Sigmoid colon (tissue), 6 donors: ENCODE measurements at regions not wholly inside any gene's neighbourhood (a gene's known extent, or its start where the extent isn't known, plus 50 kb on each side); places are given as distances from the start of the nearest gene placed in this dataset.

ENCODE experiments used
- DNase-seq: peaks from one replicate; pipeline ENCODE4 v3.0.0-alpha.2; 2019
- H3K27ac ChIP-seq, 4 donors: fragments of 200-600 bp; sonication (generic); one replicate each; pipeline ENCODE4 v1.5.1; 2016 to 2019; ENCODE audit warnings: mild to moderate bottlenecking in 1 of 4
- H3K27me3 ChIP-seq, 3 donors: fragments of 200-600 bp; sonication (generic); one replicate each; pipeline ENCODE4 v1.5.1; 2019; ENCODE audit warnings: mild to moderate bottlenecking in 1 of 3
- H3K36me3 ChIP-seq, 4 donors: fragments of 200-600 bp; sonication (generic); one replicate each; pipeline ENCODE4 v1.5.1; 2016 to 2019
- H3K4me1 ChIP-seq, 4 donors: fragments of 200-600 bp; sonication (generic); one replicate each; pipeline ENCODE4 v1.5.1; 2017 to 2019
- H3K4me3 ChIP-seq, 4 donors: fragments of 200-600 bp; sonication (generic); one replicate each; pipeline ENCODE4 v1.5.1; 2017 to 2019; ENCODE audit warnings: mild to moderate bottlenecking in 2 of 4, moderate library complexity in 1 of 4
- H3K9me3 ChIP-seq, 4 donors: fragments of 200-600 bp in 3 of 4; sonication (generic) in 3 of 4; one replicate each; pipeline versions ENCODE4 v1.5.1 to v1.6.1; 2013 to 2019
- EP300 ChIP-seq, 4 donors: sonication (generic); formaldehyde crosslinking; IDR thresholded peaks; one replicate each; pipeline ENCODE4 v1.6.1; 2017; ENCODE audit warnings: antibody characterized with exemption in 4 of 4
- POLR2A ChIP-seq, 2 donors: fragments of 450-650 bp; IDR thresholded peaks; one replicate each; pipeline ENCODE4 v1.6.1; 2016; ENCODE audit warnings: antibody characterized with exemption in 2 of 2, mild to moderate bottlenecking in 2 of 2, moderate library complexity in 2 of 2
- POLR2AphosphoS5 ChIP-seq, 4 donors: sonication (generic); formaldehyde crosslinking; IDR thresholded peaks; one replicate each; pipeline ENCODE4 v1.6.1; 2017; ENCODE audit warnings: antibody characterized with exemption in 4 of 4
- WGBS, 2 donors: extraction: QIAGEN DNeasy Blood & Tissue Kit; methylation state at CpG; one replicate each; pipeline ENCODE4 v1.1.7; 2013; 5-methylcytosine and 5-hydroxymethylcytosine counted together
- intact Hi-C: fragments of 100-400 bp; cut with DNase I; formaldehyde crosslinking; loops from one replicate; pipeline ENCODE4 v1.15.1; 2023
- TF ChIP-seq, protein P1 (sequence below), 4 experiments: fragments of 450-650 bp in 3 of 4; fragments of 200-600 bp in 1 of 4; IDR thresholded peaks; one replicate each; pipeline ENCODE4 v1.5.1; 2016 to 2019; ENCODE audit warnings: antibody characterized with exemption in 4 of 4, mild to moderate bottlenecking in 3 of 4, moderate library complexity in 2 of 4
- donor health status: healthy with polysubstance abuse.
- donor health status: healthy.

GRCh38 chr1:88321706-88322105 lies 362.4 kb upstream of the PKN2 start:
- TF ChIP-seq POLR2AphosphoS5 (IDR thresholded peaks at IDR 0.05) (no peak), EP300 (IDR thresholded peaks at IDR 0.05) (no peak), POLR2A (IDR thresholded peaks at IDR 0.05) (no peak)
- TF ChIP-seq, protein P1, sequence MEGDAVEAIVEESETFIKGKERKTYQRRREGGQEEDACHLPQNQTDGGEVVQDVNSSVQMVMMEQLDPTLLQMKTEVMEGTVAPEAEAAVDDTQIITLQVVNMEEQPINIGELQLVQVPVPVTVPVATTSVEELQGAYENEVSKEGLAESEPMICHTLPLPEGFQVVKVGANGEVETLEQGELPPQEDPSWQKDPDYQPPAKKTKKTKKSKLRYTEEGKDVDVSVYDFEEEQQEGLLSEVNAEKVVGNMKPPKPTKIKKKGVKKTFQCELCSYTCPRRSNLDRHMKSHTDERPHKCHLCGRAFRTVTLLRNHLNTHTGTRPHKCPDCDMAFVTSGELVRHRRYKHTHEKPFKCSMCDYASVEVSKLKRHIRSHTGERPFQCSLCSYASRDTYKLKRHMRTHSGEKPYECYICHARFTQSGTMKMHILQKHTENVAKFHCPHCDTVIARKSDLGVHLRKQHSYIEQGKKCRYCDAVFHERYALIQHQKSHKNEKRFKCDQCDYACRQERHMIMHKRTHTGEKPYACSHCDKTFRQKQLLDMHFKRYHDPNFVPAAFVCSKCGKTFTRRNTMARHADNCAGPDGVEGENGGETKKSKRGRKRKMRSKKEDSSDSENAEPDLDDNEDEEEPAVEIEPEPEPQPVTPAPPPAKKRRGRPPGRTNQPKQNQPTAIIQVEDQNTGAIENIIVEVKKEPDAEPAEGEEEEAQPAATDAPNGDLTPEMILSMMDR (IDR thresholded peaks at IDR 0.05) = no peak
- no peaks in the 10 kb centered on the region for H3K36me3 ChIP-seq
- intact Hi-C loops = no loop called here
- H3K27me3 ChIP-seq = no peaks in the 10 kb centered on the region
- peaks cover 0 to 3% (median 0%) of the 10 kb centered on the region in 4 donors for H3K4me1 ChIP-seq
- H3K4me3 ChIP-seq = no peak overlapping the region
- no peak overlapping the region for H3K27ac ChIP-seq
- DNase-seq = no peak
- no peaks in the 10 kb centered on the region for H3K9me3 ChIP-seq
- 74 to 80% methylated on average over 2 of the region's 2 CpGs for WGBS, 2 donors

DNA sequence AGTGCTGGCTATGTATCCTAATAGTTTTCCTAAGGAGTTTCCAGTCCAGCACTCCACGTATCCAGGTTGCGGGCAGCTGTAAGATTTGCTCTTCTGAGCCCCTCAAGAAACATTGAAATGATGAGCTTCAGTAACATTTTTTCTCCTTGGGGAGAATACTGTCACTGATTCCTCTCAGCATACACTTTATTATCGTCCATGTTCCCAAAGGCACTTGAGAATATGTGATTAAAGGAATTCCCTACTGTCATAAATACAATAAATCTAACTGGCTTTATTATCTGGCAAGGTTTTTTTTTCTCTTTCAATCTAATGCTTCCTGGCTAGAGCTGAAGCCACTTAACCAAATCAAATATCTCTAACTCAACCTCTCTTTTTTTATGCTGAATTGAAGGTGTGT lies 359.2 kb upstream of the PKN2 start:
- H3K9me3 ChIP-seq = no peaks in the 10 kb centered on the region
- H3K4me3 ChIP-seq = no peak overlapping the region
- H3K36me3 ChIP-seq = no peaks in the 10 kb centered on the region
- H3K27ac ChIP-seq = no peak overlapping the region
- no peaks in the 10 kb centered on the region for H3K27me3 ChIP-seq
- TF ChIP-seq EP300 (IDR thresholded peaks at IDR 0.05) (no peak), POLR2A (IDR thresholded peaks at IDR 0.05) (no peak), POLR2AphosphoS5 (IDR thresholded peaks at IDR 0.05) (no peak)
- TF ChIP-seq, protein P1 (IDR thresholded peaks at IDR 0.05) = no peak
- no peak for DNase-seq
- H3K4me1 ChIP-seq = peaks cover 0 to 9% (median 3%) of the 10 kb centered on the region in 4 donors
- intact Hi-C loops = no loop called here
- WGBS, 2 donors = 81 to 85% methylated on average over 3 of the region's 3 CpGs

DNA sequence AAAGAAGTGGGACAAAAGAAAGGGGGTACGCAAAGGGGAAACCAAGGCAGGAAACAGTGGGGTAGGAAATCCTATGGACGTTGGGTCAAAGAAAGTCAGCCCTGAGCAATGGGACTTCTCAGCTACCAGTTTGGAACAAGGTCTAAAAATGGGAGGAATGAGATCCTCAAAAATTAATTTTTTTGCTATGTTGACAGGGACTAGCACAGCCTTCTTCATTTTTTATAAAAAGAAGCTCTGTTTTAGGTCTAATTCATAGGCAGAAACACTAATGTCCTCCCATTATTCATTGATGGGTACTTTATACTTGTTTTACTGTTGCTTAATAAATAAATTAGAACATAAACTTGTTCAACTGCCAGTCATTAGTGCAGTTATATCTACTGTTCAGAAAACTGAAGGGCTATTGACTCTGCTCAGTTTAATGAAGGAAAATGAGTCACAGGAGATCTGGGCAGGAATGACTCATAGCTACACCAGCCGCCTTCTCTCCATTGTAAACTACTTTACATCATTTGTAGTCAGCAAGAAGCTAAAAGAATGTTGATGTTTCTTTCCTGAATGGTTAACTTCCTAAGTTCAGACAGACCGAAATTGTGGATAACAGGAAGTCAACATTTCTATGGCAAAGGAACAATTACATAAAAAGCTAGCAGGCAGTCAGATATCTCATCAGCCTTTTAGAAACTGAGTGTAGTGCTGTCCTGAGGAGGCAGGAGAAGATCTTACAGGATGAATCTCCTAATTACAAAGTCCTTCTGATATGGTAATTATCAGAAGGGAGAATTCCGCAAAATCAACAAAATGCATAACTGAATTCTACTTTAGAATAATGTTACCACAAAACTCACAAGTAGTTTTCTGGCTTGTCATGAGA lies 356.4 kb upstream of the PKN2 start:
- H3K27me3 ChIP-seq = no peaks in the 10 kb centered on the region
- intact Hi-C loops = no loop called here
- TF ChIP-seq POLR2AphosphoS5 (IDR thresholded peaks at IDR 0.05) = peak in 2 of 4 donors; percentile 8 to 26
- TF ChIP-seq, protein P1 (IDR thresholded peaks at IDR 0.05) = no peak
- TF ChIP-seq POLR2A (IDR thresholded peaks at IDR 0.05) = no peak
- H3K4me1 ChIP-seq = peaks cover 0 to 9% (median 3%) of the 10 kb centered on the region in 4 donors
- 65 to 76% methylated on average over 5 of the region's 5 CpGs for WGBS, 2 donors
- peak overlapping the region in 2 of 4 donors; percentile 29 to 33 for H3K27ac ChIP-seq
- no peaks in the 10 kb centered on the region for H3K36me3 ChIP-seq
- H3K9me3 ChIP-seq = no peaks in the 10 kb centered on the region
- H3K4me3 ChIP-seq = no peak overlapping the region
- DNase-seq = no peak

- TF ChIP-seq POLR2A (IDR thresholded peaks at IDR 0.05) (no peak), EP300 (IDR thresholded peaks at IDR 0.05) (no peak), POLR2AphosphoS5 (IDR thresholded peaks at IDR 0.05) (no peak)
- TF ChIP-seq, protein P1 (IDR thresholded peaks at IDR 0.05) = no peak
Measured at GRCh38 chr1:88330201-88330600, 353.9 kb upstream of the PKN2 start.

More at GRCh38 chr1:88330201-88330600, 353.9 kb upstream of the PKN2 start:
- Histone ChIP-seq H3K9me3 (no peaks in the 10 kb centered on the region), H3K4me3 (no peak overlapping the region), H3K27me3 (no peaks in the 10 kb centered on the region), H3K36me3 (no peaks in the 10 kb centered on the region), H3K4me1 (peaks cover 0 to 6% (median 3%) of the 10 kb centered on the region in 4 donors), H3K27ac (no peak overlapping the region)
- DNase-seq = no peak
- 59 to 89% methylated on average over 4 of the region's 4 CpGs for WGBS, 2 donors
- intact Hi-C loops = no loop called here
